H9 (cell line): ENCODE measurements at regions not wholly inside any gene's neighbourhood (a gene's known extent, or its start where the extent isn't known, plus 50 kb on each side); places are given as distances from the start of the nearest gene placed in this dataset.

ENCODE experiments used
- DNase-seq: peaks from one replicate; pipeline ENCODE4 v3.0.0-alpha.2; 2017
- H2AFZ ChIP-seq: one replicate; pipeline ENCODE4 v1.6.1; 2013; ENCODE audit warnings: mild to moderate bottlenecking, low read length, control low read depth, moderate library complexity
- H2AK5ac ChIP-seq: 2 replicates; pipeline ENCODE4 v1.6.1; 2013; ENCODE audit warnings: low read length, control low read depth, mixed read lengths; ENCODE audit not compliant: insufficient read length
- H2BK120ac ChIP-seq: one replicate; pipeline ENCODE4 v1.6.1; 2013; ENCODE audit warnings: low read depth, mild to moderate bottlenecking, low read length, control low read depth, inconsistent platforms; ENCODE audit not compliant: poor library complexity, severe bottlenecking
- H2BK12ac ChIP-seq: 2 replicates; pipeline ENCODE4 v1.6.1; 2013; ENCODE audit warnings: low read length, control low read depth, mixed read lengths, low read depth; ENCODE audit not compliant: insufficient read length
- H2BK15ac ChIP-seq: 2 replicates; pipeline ENCODE4 v1.6.1; 2013; ENCODE audit warnings: low read depth, low read length, control low read depth
- H2BK20ac ChIP-seq: one replicate; pipeline ENCODE4 v1.6.1; 2013; ENCODE audit warnings: low read depth, mild to moderate bottlenecking, low read length, control low read depth, inconsistent platforms; ENCODE audit not compliant: poor library complexity, severe bottlenecking
- H2BK5ac ChIP-seq: 2 replicates; pipeline ENCODE4 v1.6.1; 2013; ENCODE audit warnings: low read length, control low read depth, mixed read lengths; ENCODE audit not compliant: insufficient read length
- H3K14ac ChIP-seq: 2 replicates; pipeline ENCODE4 v1.6.1; 2013; ENCODE audit warnings: low read length, control low read depth; ENCODE audit not compliant: insufficient read depth
- H3K18ac ChIP-seq: 2 replicates; pipeline ENCODE4 v1.6.1; 2013; ENCODE audit warnings: low read depth, mild to moderate bottlenecking, mixed read lengths, low read length, control low read depth; ENCODE audit not compliant: insufficient read length
- H3K23ac ChIP-seq: 2 replicates; pipeline ENCODE4 v1.6.1; 2013; ENCODE audit warnings: low read length, control low read depth, mixed read lengths, low read depth; ENCODE audit not compliant: insufficient read length
- H3K23me2 ChIP-seq: 2 replicates; pipeline ENCODE4 v1.6.1; 2013; ENCODE audit warnings: low read depth, mild to moderate bottlenecking, mixed read lengths, low read length, control low read depth; ENCODE audit not compliant: insufficient read length, poor library complexity, severe bottlenecking
- H3K27ac ChIP-seq: 2 replicates; pipeline ENCODE4 v1.5.1; 2013; ENCODE audit warnings: low read length, control low read depth, mixed read lengths, low read depth; ENCODE audit not compliant: insufficient read length
- H3K27me3 ChIP-seq: 2 replicates; pipeline ENCODE4 v1.6.1; 2013; ENCODE audit warnings: low read length, control low read depth, inconsistent platforms; ENCODE audit not compliant: insufficient read depth
- H3K4ac ChIP-seq: 2 replicates; pipeline ENCODE4 v1.6.1; 2013; ENCODE audit warnings: low read depth, mild to moderate bottlenecking, control low read depth, inconsistent platforms, low read length, moderate library complexity
- H3K4me1 ChIP-seq: 2 replicates; pipeline ENCODE4 v1.6.1; 2013; ENCODE audit warnings: low read length, control low read depth, inconsistent platforms; ENCODE audit not compliant: insufficient read depth
- H3K4me2 ChIP-seq: 2 replicates; pipeline ENCODE4 v1.6.1; 2013; ENCODE audit warnings: low read length, control low read depth, mixed read lengths; ENCODE audit not compliant: insufficient read length, insufficient read depth
- H3K56ac ChIP-seq: 2 replicates; pipeline ENCODE4 v1.6.1; 2013; ENCODE audit warnings: low read depth, mild to moderate bottlenecking, mixed read lengths, low read length, control low read depth; ENCODE audit not compliant: insufficient read length
- H3K79me1 ChIP-seq: 2 replicates; pipeline ENCODE4 v1.6.1; 2013; ENCODE audit warnings: low read depth, mild to moderate bottlenecking, moderate library complexity, low read length, control low read depth, inconsistent platforms; ENCODE audit not compliant: insufficient read depth, poor library complexity, severe bottlenecking
- H3K79me2 ChIP-seq: 2 replicates; pipeline ENCODE4 v1.6.1; 2013; ENCODE audit warnings: low read length, control low read depth, inconsistent platforms; ENCODE audit not compliant: insufficient read depth
- H3K9ac ChIP-seq: 2 replicates; pipeline ENCODE4 v1.6.1; 2013; ENCODE audit warnings: low read length, control low read depth, mixed read lengths; ENCODE audit not compliant: insufficient read length; ENCODE audit errors: extremely low read depth
- H3K9me3 ChIP-seq: one replicate; pipeline ENCODE4 v1.6.1; 2013; ENCODE audit warnings: low read depth, low read length, inconsistent platforms; ENCODE audit not compliant: control insufficient read depth
- H3T11ph ChIP-seq: one replicate; pipeline ENCODE4 v1.6.1; 2013; ENCODE audit warnings: mild to moderate bottlenecking, low read length, control low read depth, inconsistent platforms
- H4K20me1 ChIP-seq: one replicate; pipeline ENCODE4 v1.6.1; 2013; ENCODE audit not compliant: control insufficient read depth, insufficient read length, insufficient read depth
- H4K5ac ChIP-seq: 2 replicates; pipeline ENCODE4 v1.6.1; 2013; ENCODE audit warnings: low read depth, mild to moderate bottlenecking, mixed read lengths, low read length, control low read depth; ENCODE audit not compliant: insufficient read length
- H4K8ac ChIP-seq: replicated peaks from 2 replicates; pipeline ENCODE4 v1.6.1; 2013; ENCODE audit warnings: low read length, control low read depth, mixed read lengths, low read depth; ENCODE audit not compliant: insufficient read length
- H4K91ac ChIP-seq: 2 replicates; pipeline ENCODE4 v1.6.1; 2013; ENCODE audit warnings: low read depth, mild to moderate bottlenecking, moderate library complexity, mixed read lengths, low read length, control low read depth; ENCODE audit not compliant: insufficient read length
- H3K27ac Mint-ChIP-seq, 3 experiments: 2 replicates in 2 of 3; 3 replicates in 1 of 3; pipeline ENCODE4 v1.8.0; 2020 to 2021; ENCODE audit warnings: mixed read lengths in 3 of 3, mild to moderate bottlenecking in 1 of 3, moderate library complexity in 1 of 3
- H3K27me3 Mint-ChIP-seq: 2 replicates; pipeline ENCODE4 v1.8.0; 2021; ENCODE audit warnings: low read depth, mild to moderate bottlenecking, moderate library complexity, mixed read lengths
- H3K36me3 Mint-ChIP-seq, 3 experiments: 2 replicates in 2 of 3; 3 replicates in 1 of 3; pipeline ENCODE4 v1.8.0; 2020 to 2021; ENCODE audit warnings: low read depth in 3 of 3, mixed read lengths in 3 of 3; ENCODE audit not compliant: insufficient read depth in 1 of 3
- H3K4me1 Mint-ChIP-seq, 2 experiments: 2 replicates each; pipeline ENCODE4 v1.8.0; 2020; ENCODE audit warnings: mixed read lengths in 2 of 2
- H3K4me3 Mint-ChIP-seq, 2 experiments: 2 replicates in 1 of 2; 3 replicates in 1 of 2; pipeline ENCODE4 v1.8.0; 2020 to 2021; ENCODE audit warnings: mild to moderate bottlenecking in 2 of 2, mixed read lengths in 2 of 2, moderate library complexity in 1 of 2
- H3K9me3 Mint-ChIP-seq, 2 experiments: 2 replicates in 1 of 2; 3 replicates in 1 of 2; pipeline ENCODE4 v1.8.0; 2020; ENCODE audit warnings: mild to moderate bottlenecking in 2 of 2, mixed read lengths in 2 of 2, moderate library complexity in 1 of 2
- WGBS: extraction: QIAGEN DNeasy Blood & Tissue Kit; methylation state at CpG from one replicate; pipeline ENCODE4 v1.1.7; 2013; ENCODE audit warnings: missing lambda C conversion rate, low lambda C conversion rate, mixed read lengths; ENCODE audit not compliant: insufficient read length; ENCODE audit errors: extremely low coverage; 5-methylcytosine and 5-hydroxymethylcytosine counted together
- TF ChIP-seq, protein P1 (sequence below): fragments of 200-600 bp; sonication (generic); conservative IDR thresholded peaks from 3 replicates; pipeline ENCODE4 v1.8.0; 2021; ENCODE audit warnings: antibody characterized with exemption, mild to moderate bottlenecking

DNA sequence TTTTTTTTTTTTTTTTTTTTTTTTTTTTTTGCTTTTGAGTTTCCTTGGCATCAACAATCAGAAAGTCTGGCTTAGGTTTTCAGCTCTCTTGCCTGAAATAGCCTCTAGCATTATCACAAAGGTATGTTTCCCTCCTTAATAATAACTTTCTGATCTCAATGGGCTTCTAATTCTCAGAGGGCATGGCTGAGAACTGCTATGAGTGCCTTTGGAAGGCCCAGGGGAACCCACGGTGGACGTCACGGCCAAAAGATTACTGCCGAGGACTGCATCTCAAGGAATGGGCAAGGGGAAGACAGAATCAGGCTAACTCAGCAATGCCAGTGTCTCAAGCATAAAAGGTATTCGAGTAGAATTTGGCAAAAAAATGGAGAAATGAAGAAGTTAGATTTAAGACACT lies 73.2 kb upstream of the SLC14A2 start:
- Histone ChIP-seq H4K8ac (no peak overlapping the region), H3K27ac (no peak overlapping the region), H2BK12ac (no peak overlapping the region), H3K56ac (no peak overlapping the region), H3K23ac (no peak overlapping the region), H3K23me2 (no peaks in the 10 kb centered on the region), H4K91ac (no peak overlapping the region), H4K5ac (no peak overlapping the region), H2AFZ (no peak overlapping the region), H2AK5ac (no peak overlapping the region), H3T11ph (no peak overlapping the region), H4K20me1 (peaks cover 3% of the 10 kb centered on the region), H3K27me3 (no peaks in the 10 kb centered on the region), H2BK15ac (no peak overlapping the region), H3K4ac (no peak overlapping the region), H3K4me1 (no peaks in the 10 kb centered on the region), H2BK120ac (no peak overlapping the region), H2BK20ac (no peak overlapping the region), H3K9ac (no peak overlapping the region), H3K18ac (no peak overlapping the region), H2BK5ac (no peak overlapping the region), H3K9me3 (no peaks in the 10 kb centered on the region), H3K4me2 (no peak overlapping the region), H3K79me2 (no peaks in the 10 kb centered on the region), H3K14ac (no peak overlapping the region), H3K79me1 (no peaks in the 10 kb centered on the region)
- no CpG with 5 or more reads among the region's 5 CpGs for WGBS
- no peak for DNase-seq
- Mint-ChIP-seq H3K27me3 (no peaks in the 10 kb centered on the region), H3K4me1 (peaks cover 4 to 5% of the 10 kb centered on the region in 2 experiments; a peak in 3 of 4 replicates), H3K27ac (no peak overlapping the region; a peak in 1 of 7 replicates), H3K9me3 (peaks cover 1 to 3% of the 10 kb centered on the region in 2 experiments; a peak in 4 of 5 replicates), H3K36me3 (peaks cover 0 to 4% (median 2%) of the 10 kb centered on the region in 3 experiments; a peak in 2 of 7 replicates), H3K4me3 (no peak overlapping the region)
- TF ChIP-seq, protein P1, sequence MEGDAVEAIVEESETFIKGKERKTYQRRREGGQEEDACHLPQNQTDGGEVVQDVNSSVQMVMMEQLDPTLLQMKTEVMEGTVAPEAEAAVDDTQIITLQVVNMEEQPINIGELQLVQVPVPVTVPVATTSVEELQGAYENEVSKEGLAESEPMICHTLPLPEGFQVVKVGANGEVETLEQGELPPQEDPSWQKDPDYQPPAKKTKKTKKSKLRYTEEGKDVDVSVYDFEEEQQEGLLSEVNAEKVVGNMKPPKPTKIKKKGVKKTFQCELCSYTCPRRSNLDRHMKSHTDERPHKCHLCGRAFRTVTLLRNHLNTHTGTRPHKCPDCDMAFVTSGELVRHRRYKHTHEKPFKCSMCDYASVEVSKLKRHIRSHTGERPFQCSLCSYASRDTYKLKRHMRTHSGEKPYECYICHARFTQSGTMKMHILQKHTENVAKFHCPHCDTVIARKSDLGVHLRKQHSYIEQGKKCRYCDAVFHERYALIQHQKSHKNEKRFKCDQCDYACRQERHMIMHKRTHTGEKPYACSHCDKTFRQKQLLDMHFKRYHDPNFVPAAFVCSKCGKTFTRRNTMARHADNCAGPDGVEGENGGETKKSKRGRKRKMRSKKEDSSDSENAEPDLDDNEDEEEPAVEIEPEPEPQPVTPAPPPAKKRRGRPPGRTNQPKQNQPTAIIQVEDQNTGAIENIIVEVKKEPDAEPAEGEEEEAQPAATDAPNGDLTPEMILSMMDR = no peak
